ENCODE measurements at regions not wholly inside any gene's neighbourhood (a gene's known extent, or its start where the extent isn't known, plus 50 kb on each side); places are given as distances from the start of the nearest gene placed in this dataset.
"Not testable (repeated sequence)": the region's sequence is repeated elsewhere in the genome, so short reads cannot be mapped to it uniquely, and the experiment has no call there.

GRCh38 chr13:80030491-80030890 is 310.4 kb downstream of the SPRY2 start:
- peak; percentile 49 for DNase-seq

DNA sequence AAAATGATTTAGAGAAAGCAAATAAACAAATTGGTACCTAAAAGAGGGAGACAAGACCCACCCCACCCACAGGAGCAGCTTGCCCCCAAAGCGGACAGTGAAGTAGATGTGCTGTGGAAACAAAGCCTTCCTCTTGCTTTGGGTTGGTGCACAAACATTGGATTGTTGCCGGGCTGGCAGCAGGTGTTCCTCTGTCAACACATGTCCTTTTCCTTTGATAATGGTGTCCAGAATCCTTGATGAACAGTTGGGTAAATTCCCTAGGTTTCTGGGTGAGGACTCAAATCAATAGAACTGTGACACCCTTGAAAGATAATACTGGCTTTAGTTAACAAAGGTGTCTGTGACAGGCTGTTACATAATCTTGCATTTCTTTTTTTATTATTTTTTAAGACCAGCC is 311.8 kb downstream of the SPRY2 start:
- DNase-seq = no peak

DNA sequence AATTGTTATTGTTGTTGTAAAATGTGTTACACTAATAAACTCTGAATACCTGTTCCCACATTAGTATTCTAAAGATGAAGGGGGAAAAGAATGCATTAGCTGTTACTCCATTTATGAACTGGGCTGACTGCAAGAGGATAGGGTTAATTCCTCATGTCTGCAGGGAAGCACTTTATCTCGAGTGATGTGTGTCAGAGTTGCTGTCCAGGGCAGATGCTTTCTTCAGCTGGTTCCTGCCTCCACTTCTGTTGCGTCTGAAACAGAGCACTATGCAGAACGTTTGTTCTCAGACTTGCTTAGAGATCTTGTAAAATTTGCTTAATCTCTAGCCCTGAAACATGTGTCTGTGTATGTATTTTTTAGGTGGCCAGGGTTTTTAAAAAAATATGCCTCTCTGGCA is 318.8 kb downstream of the SPRY2 start:
- no peak for DNase-seq

- DNase-seq = no peak
Measured at GRCh38 chr13:80012251-80012650, 328.7 kb downstream of the SPRY2 start.

- DNase-seq = peak; percentile 43
Measured at GRCh38 chr13:80011448-80012212, 329.3 kb downstream of the SPRY2 start.

- DNase-seq = no peak
Measured at GRCh38 chr13:80010846-80011245, 330.1 kb downstream of the SPRY2 start.

GRCh38 chr13:80010286-80010831 is 330.6 kb downstream of the SPRY2 start:
- no peak for DNase-seq

DNA sequence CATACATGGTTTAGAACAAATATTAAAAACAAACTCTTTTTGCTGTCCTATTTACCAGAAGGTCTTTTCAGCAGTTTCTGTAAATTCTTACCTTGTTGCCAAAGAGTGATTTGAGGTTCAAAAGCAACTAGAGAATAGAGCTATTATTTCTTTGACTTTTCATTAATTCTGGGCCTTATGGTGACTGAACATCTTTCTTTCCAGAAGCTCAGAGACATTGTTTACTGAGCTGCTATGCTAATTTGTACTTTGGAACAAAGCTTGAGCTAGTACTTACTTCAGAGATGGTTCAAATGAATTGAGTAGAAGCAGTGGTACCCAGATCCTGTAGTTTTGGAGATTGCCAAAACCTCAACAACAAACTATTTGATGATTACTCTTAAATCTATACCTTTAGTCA is 331.2 kb downstream of the SPRY2 start:
- DNase-seq = no peak

GRCh38 chr13:80006940-80007339 is 334.0 kb downstream of the SPRY2 start:
- DNase-seq = no peak

DNA sequence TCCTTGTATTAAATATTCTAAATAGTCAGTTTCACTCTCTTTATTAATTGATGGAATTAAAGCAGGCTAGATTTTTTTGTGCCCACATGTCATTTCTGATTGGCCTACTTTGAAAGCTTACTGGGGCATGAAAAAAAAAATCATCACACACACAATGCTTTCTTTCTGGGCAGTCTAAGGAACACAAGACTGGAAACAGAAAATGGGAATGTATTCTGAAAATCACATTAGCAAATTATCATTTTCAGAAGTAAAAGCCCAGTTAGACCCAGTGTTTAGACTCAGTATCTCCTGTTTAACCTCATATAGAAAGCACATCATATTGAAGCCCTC is 339.4 kb downstream of the SPRY2 start:
- DNase-seq = no peak

DNA sequence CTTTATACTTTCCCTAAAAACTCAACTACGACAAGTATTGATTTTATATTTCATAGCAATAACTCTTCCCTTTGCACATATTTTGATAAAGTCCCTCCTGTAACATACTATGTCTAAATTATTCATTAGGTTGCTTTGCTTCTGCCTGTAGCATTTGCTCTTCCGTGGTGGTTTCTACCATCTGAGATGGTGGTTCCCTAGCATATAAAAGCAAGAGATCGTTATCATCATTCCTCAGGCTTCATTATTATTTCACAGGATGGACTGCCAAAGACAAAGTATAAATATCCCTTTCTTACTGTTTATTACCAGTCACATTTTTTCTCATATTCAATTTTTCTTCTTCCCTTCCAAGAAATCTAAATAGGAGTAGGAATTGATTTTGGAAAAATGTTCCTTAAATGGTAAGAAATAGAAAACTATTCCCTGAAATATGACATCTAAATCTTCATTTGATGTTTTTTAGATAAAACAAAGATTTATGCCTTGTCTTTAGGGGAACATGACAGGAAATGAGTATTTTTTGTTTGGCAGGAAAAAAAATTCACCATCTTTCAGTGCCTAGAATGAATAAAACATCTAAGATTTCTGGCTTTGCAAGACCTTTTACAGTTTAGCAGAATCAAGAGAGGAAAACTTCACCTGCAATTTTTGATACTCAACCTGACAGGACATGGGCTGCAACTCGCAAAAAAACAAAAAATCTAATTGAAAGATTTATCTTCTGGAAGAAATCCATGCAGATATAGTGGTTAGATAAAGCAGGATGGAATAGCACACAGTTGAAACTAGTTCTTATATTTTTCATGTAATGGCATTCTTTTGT is 340.0 kb downstream of the SPRY2 start:
- DNase-seq = no peak

DNA sequence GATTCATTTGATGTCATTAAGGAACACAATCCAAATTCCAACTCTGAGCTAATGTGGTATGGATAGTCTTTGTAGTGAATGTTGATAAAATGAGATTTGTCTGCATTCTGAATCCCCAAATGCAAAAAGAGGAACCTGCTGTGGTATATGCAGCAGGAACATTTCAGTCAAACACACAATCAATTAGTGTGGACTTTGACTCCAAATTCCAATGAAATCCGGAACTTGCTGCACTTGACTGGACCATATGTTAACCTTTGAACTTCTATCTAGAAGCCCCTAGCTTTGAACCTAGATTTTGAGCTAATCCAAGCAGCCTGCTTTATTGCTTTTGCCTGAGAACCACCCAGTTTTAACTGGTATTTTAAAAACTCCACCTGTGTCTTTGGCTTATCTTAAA is 341.3 kb downstream of the SPRY2 start:
- DNase-seq = no peak

DNA sequence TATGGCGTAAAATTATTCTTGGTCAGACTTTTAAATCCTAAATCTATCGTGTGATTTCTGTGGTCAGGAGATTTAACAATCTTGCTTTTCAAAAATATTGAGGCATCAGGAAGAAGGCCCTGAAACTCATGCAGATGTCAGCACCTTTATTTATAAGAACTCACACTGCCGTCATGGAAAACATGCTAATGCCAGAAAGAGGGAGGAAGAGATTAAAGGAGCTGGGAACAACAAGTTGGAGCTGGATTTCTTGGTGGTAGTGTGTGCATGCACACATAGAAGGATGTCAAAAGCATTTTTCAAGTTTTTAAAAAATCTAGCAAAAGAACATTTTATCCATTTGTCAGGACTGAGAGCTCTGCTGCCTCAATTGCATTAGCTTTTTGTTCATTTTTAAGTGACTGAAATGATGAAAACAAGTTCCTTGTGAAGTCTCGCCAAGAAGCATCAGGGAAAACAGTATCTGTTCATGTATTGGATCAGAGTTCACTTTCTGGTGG is 342.5 kb downstream of the SPRY2 start:
- no peak for DNase-seq

GRCh38 chr13:79997244-79997643 is 343.7 kb downstream of the SPRY2 start:
- no peak for DNase-seq

DNA sequence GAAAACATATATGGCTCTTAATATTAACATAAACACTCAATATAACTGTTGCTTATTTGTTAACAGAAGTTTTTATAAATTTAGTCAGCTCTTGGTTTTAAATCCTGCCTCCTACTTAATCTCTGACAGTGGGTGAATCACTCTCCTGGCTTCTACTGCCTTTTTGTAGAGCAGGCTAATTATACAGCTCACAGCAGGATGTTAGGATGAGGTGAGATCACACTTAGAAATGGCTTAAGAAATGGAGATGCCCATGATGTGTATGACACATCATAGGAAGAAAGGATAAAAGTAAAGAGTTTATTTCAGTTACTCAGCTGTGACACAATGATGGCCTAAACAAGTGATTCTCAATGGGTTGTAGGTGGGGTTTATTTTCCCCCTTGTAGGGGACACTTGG is 345.6 kb downstream of the SPRY2 start:
- DNase-seq = peak; percentile 88

DNA sequence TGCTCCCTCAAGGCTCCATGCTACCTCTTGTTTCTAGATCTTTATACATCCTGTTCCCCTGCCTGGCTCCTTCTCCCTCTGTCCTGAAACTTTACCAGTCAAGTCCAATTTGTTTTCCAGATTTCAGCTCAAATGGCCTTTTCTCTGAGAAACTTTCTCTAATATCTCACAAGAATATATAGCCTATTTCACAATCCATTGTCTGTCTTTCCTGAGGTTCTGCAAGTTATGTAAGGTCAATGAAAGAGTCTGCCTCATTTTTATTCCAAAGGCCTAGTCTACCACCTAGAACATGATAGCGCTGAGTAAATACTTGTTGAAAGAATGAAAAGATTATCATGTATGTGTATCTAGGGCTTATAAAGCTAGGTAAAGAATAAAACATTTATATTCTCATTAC is 348.8 kb downstream of the SPRY2 start:
- DNase-seq = no peak

DNA sequence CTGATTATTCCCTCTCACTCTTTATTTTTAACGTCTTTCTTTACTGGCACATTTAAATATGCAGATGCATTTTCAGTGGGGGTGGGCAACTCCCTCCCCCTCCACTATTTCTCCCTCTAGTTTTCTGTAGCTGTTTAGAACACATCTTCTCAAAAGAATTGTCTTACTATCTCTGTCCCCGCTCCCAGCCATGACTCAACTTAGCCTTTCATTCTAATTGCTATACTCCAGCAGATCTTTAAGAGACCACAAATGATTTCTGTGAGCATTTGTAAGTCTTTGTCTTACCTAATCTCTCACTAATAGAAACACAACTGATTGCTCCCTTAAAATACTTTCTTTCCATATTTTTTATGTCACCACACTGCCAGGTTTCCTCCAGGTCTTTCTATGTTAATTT is 350.9 kb downstream of the SPRY2 start:
- DNase-seq = no peak

- no peak for DNase-seq
Measured at GRCh38 chr13:79989217-79989661, 351.7 kb downstream of the SPRY2 start.

GRCh38 chr13:79988573-79988972 is 352.4 kb downstream of the SPRY2 start:
- DNase-seq = peak; percentile 35

- DNase-seq = no peak
Measured at GRCh38 chr13:79987761-79988160, 353.2 kb downstream of the SPRY2 start.

GRCh38 chr13:79987323-79987722 is 353.6 kb downstream of the SPRY2 start:
- DNase-seq = no peak

- DNase-seq = no peak
Measured at GRCh38 chr13:79986890-79987289, 354.0 kb downstream of the SPRY2 start.

- DNase-seq = not testable (repeated sequence)
Measured at GRCh38 chr13:79974935-79975650, 365.8 kb downstream of the SPRY2 start.
